ENCODE measurements at regions not wholly inside any gene's neighbourhood (a gene's known extent, or its start where the extent isn't known, plus 50 kb on each side); places are given as distances from the start of the nearest gene placed in this dataset.
"Not testable (repeated sequence)": the region's sequence is repeated elsewhere in the genome, so short reads cannot be mapped to it uniquely, and the experiment has no call there.

DNA sequence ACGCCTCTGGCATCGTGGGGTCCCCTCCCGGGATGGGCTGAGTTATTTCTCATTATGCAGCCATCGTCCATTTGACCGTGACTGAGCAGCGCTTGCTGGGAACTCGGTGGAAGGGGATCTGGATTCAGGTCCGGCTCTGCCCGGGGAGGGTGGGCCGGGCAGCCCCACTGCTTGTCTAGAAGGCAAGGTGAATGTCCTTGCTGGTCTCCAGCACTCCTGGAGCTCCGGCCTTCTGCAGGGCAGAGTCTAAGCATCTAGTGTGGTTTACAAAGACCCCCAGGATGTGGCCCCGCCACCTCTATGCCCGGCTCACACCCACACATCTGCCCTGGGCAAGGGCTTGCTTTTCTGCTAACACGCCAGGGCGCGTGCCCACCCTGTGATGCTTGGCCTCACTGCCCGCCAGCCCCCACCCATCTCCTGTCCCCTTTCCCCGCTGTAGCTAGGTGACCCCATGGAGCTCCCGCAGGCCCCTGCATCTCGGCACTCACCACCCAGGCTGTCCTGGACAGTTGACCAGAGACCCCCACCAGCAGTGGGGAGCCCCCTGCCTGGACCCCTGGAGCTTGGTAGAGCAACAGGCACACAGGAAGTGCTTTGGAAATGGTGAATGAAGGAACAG lies 151.0 kb upstream of the CHST15 start:
- H3K36me3 Mint-ChIP-seq: no peaks in the 10 kb centered on the region
- Histone ChIP-seq H3K4me1 (ENCODE audit: insufficient read depth, low read length) (no peaks in the 10 kb centered on the region), H3K27me3 (ENCODE audit: insufficient read depth, low read length) (no peaks in the 10 kb centered on the region), H3K4me3 (ENCODE audit: low read length in 2 of 2) (no peak overlapping the region), H3K36me3 (ENCODE audit: insufficient read depth, low read length) (no peaks in the 10 kb centered on the region), H3K9me3 (ENCODE audit: control insufficient read depth in 1 of 2, low read length in 2 of 2) (no peaks in the 10 kb centered on the region), H3K27ac (ENCODE audit: low read depth, low read length) (no peak overlapping the region)
- H3K9me3 Mint-ChIP-seq: peaks cover 0 to 4% (median 0%) of the 10 kb centered on the region in 8 donors
- no peak overlapping the region for H3K4me3 Mint-ChIP-seq
- no peak for DNase-seq
- H3K4me1 Mint-ChIP-seq: no peaks in the 10 kb centered on the region
- POLR2A ChIA-PET (ENCODE audit: partially characterized antibody): no interaction called here
- intact Hi-C loops (cut with micrococcal nuclease): no loop called here
- H3K27ac Mint-ChIP-seq: peak overlapping the region in 1 of 7 donors; percentile 10
- peaks cover 0 to 5% of the 10 kb centered on the region in 2 donors for H3K27me3 Mint-ChIP-seq
- CTCF ChIA-PET (ENCODE audit: partially characterized antibody): no interaction called here

- Histone ChIP-seq H3K27ac (ENCODE audit: low read depth, low read length) (no peak overlapping the region), H3K4me3 (ENCODE audit: low read length in 2 of 2) (no peak overlapping the region), H3K27me3 (ENCODE audit: insufficient read depth, low read length) (no peaks in the 10 kb centered on the region), H3K4me1 (ENCODE audit: insufficient read depth, low read length) (no peaks in the 10 kb centered on the region), H3K36me3 (ENCODE audit: insufficient read depth, low read length) (no peaks in the 10 kb centered on the region), H3K9me3 (ENCODE audit: control insufficient read depth in 1 of 2, low read length in 2 of 2) (no peaks in the 10 kb centered on the region)
- H3K27me3 Mint-ChIP-seq: peaks cover 0 to 5% of the 10 kb centered on the region in 2 donors
- H3K9me3 Mint-ChIP-seq: peaks cover 0 to 4% (median 0%) of the 10 kb centered on the region in 8 donors
- no peak overlapping the region for H3K27ac Mint-ChIP-seq
- CTCF ChIA-PET (ENCODE audit: partially characterized antibody): no interaction called here
- no peaks in the 10 kb centered on the region for H3K36me3 Mint-ChIP-seq
- H3K4me1 Mint-ChIP-seq: no peaks in the 10 kb centered on the region
- no peak for DNase-seq
- POLR2A ChIA-PET (ENCODE audit: partially characterized antibody): no interaction called here
- intact Hi-C loops (cut with micrococcal nuclease): no loop called here
- H3K4me3 Mint-ChIP-seq: no peak overlapping the region
Observed at GRCh38 chr10:124243702-124244121, 150.3 kb upstream of the CHST15 start.

DNA sequence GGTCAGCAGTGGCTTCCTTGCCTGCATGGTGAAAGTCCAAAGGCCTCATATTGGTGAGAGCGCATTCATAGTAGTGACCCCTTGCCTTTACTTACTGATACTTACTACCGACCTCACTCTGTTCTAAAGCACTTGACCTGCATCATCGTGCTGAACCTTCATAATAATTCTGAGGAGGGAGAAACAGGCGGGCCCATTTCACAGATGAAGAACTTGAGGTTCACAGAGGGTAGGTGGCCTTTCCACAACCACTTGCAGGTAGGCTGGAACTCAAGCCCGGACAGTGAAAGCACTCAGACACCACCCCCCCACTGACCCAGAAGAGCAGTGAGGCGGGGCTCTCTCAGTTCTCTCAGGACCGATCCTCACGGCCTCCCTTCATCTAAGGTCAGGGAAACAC lies 149.4 kb upstream of the CHST15 start:
- ChIA-PET POLR2A (ENCODE audit: partially characterized antibody) (no interaction called here), CTCF (ENCODE audit: partially characterized antibody) (no interaction called here)
- Mint-ChIP-seq H3K4me1 (no peaks in the 10 kb centered on the region), H3K27ac (no peak overlapping the region), H3K36me3 (no peaks in the 10 kb centered on the region), H3K4me3 (no peak overlapping the region), H3K9me3 (peaks cover 0 to 4% (median 0%) of the 10 kb centered on the region in 8 donors), H3K27me3 (peaks cover under 1 to 5% of the 10 kb centered on the region in 2 donors)
- intact Hi-C loops (cut with micrococcal nuclease): no loop called here
- H3K4me1 ChIP-seq (ENCODE audit: insufficient read depth, low read length): no peaks in the 10 kb centered on the region
- no peaks in the 10 kb centered on the region for H3K9me3 ChIP-seq (ENCODE audit: control insufficient read depth in 1 of 2, low read length in 2 of 2)
- no peaks in the 10 kb centered on the region for H3K27me3 ChIP-seq (ENCODE audit: insufficient read depth, low read length)
- no peak overlapping the region for H3K4me3 ChIP-seq (ENCODE audit: low read length in 2 of 2)
- H3K27ac ChIP-seq (ENCODE audit: low read depth, low read length): no peak overlapping the region
- no peak for DNase-seq
- H3K36me3 ChIP-seq (ENCODE audit: insufficient read depth, low read length): no peaks in the 10 kb centered on the region

DNA sequence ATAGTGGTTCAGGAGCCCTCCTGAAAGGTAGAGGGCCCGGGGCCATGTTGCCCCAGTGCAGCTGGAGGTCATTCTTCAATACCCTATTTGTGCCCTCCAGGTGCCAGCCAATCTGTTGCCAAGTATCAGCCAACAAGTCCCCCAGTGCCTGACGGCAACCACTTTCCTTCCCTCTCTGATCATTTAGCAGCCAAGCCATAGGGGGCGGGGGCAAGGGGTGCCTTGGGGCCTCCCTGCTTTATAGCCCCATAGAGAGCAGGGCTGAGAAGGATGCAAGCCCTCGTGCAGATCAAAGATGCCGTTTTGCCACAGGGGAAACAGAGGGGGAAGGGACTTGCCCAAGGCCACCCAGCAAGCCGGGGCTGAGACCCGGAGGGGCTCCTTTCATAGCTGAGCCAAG lies 149.0 kb upstream of the CHST15 start:
- peaks cover 2 to 5% of the 10 kb centered on the region in 2 donors for H3K27me3 Mint-ChIP-seq
- no peaks in the 10 kb centered on the region for H3K27me3 ChIP-seq (ENCODE audit: insufficient read depth, low read length)
- H3K4me3 Mint-ChIP-seq: no peak overlapping the region
- POLR2A ChIA-PET (ENCODE audit: partially characterized antibody): no interaction called here
- H3K4me1 Mint-ChIP-seq: no peaks in the 10 kb centered on the region
- no peak overlapping the region for H3K4me3 ChIP-seq (ENCODE audit: low read length in 2 of 2)
- H3K4me1 ChIP-seq (ENCODE audit: insufficient read depth, low read length): no peaks in the 10 kb centered on the region
- H3K36me3 ChIP-seq (ENCODE audit: insufficient read depth, low read length): no peaks in the 10 kb centered on the region
- H3K9me3 Mint-ChIP-seq: peaks cover 0 to 4% (median 0%) of the 10 kb centered on the region in 8 donors
- intact Hi-C loops (cut with micrococcal nuclease): no loop called here
- H3K27ac ChIP-seq (ENCODE audit: low read depth, low read length): no peak overlapping the region
- no peaks in the 10 kb centered on the region for H3K36me3 Mint-ChIP-seq
- no peaks in the 10 kb centered on the region for H3K9me3 ChIP-seq (ENCODE audit: control insufficient read depth in 1 of 2, low read length in 2 of 2)
- no peak overlapping the region for H3K27ac Mint-ChIP-seq
- CTCF ChIA-PET (ENCODE audit: partially characterized antibody): no interaction called here
- DNase-seq: no peak

- H3K36me3 ChIP-seq (ENCODE audit: insufficient read depth, low read length); H3K4me3 Mint-ChIP-seq; H3K9me3 Mint-ChIP-seq; DNase-seq; H3K36me3 Mint-ChIP-seq; POLR2A ChIA-PET (ENCODE audit: partially characterized antibody); H3K27me3 Mint-ChIP-seq; H3K27ac Mint-ChIP-seq; H3K4me1 Mint-ChIP-seq; H3K27me3 ChIP-seq (ENCODE audit: insufficient read depth, low read length); H3K27ac ChIP-seq (ENCODE audit: low read depth, low read length); intact Hi-C loops (cut with micrococcal nuclease); H3K4me1 ChIP-seq (ENCODE audit: insufficient read depth, low read length); H3K9me3 ChIP-seq (ENCODE audit: control insufficient read depth in 1 of 2, low read length in 2 of 2); H3K4me3 ChIP-seq (ENCODE audit: low read length in 2 of 2); CTCF ChIA-PET (ENCODE audit: partially characterized antibody): not testable (repeated sequence)
Observed at GRCh38 chr10:124241510-124241909, 148.1 kb upstream of the CHST15 start.

GRCh38 chr10:124240839-124241291 lies 147.5 kb upstream of the CHST15 start:
- Mint-ChIP-seq H3K4me1 (no peaks in the 10 kb centered on the region), H3K27ac (no peak overlapping the region), H3K4me3 (no peak overlapping the region), H3K36me3 (no peaks in the 10 kb centered on the region), H3K9me3 (peaks cover 0 to 6% (median 0%) of the 10 kb centered on the region in 8 donors), H3K27me3 (peaks cover 2 to 4% of the 10 kb centered on the region in 2 donors)
- intact Hi-C loops (cut with micrococcal nuclease): no loop called here
- ChIA-PET POLR2A (ENCODE audit: partially characterized antibody) (no interaction called here), CTCF (ENCODE audit: partially characterized antibody) (no interaction called here)
- no peak for DNase-seq
- Histone ChIP-seq H3K36me3 (ENCODE audit: insufficient read depth, low read length) (no peaks in the 10 kb centered on the region), H3K27ac (ENCODE audit: low read depth, low read length) (no peak overlapping the region), H3K27me3 (ENCODE audit: insufficient read depth, low read length) (no peaks in the 10 kb centered on the region), H3K4me3 (ENCODE audit: low read length in 2 of 2) (no peak overlapping the region), H3K4me1 (ENCODE audit: insufficient read depth, low read length) (no peaks in the 10 kb centered on the region), H3K9me3 (ENCODE audit: control insufficient read depth in 1 of 2, low read length in 2 of 2) (no peaks in the 10 kb centered on the region)

GRCh38 chr10:124239696-124240095 lies 146.3 kb upstream of the CHST15 start:
- Histone ChIP-seq H3K27me3 (ENCODE audit: insufficient read depth, low read length) (no peaks in the 10 kb centered on the region), H3K4me1 (ENCODE audit: insufficient read depth, low read length) (no peaks in the 10 kb centered on the region), H3K4me3 (ENCODE audit: low read length in 2 of 2) (no peak overlapping the region), H3K9me3 (ENCODE audit: control insufficient read depth in 1 of 2, low read length in 2 of 2) (no peaks in the 10 kb centered on the region), H3K27ac (ENCODE audit: low read depth, low read length) (no peak overlapping the region), H3K36me3 (ENCODE audit: insufficient read depth, low read length) (no peaks in the 10 kb centered on the region)
- POLR2A ChIA-PET (ENCODE audit: partially characterized antibody): no interaction called here
- Mint-ChIP-seq H3K27ac (no peak overlapping the region), H3K9me3 (peaks cover 0 to 6% (median 0%) of the 10 kb centered on the region in 8 donors), H3K27me3 (peaks cover 2 to 4% of the 10 kb centered on the region in 2 donors), H3K36me3 (no peaks in the 10 kb centered on the region), H3K4me1 (no peaks in the 10 kb centered on the region), H3K4me3 (no peak overlapping the region)
- no peak for DNase-seq
- intact Hi-C loops (cut with micrococcal nuclease): no loop called here
- CTCF ChIA-PET (ENCODE audit: partially characterized antibody): no interaction called here

DNA sequence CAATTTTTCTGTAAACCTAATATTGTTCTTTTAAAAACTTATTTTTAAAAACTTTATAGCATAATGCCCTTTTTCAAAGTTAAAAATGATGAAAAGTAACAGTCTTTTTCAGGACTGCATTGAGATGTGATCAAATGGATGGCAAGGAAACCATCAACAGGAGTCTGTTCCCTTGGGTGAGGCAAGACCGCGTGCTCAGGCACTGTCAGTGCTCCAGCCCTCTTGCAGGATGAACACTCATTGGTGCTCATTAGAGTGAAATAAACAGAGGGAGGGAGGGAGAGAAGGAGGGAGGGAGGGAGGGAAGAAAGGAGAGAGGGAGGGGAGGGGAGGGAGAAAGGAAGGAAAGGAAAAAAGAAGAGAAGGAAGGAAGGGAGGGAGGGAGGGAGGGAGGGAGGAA lies 145.7 kb upstream of the CHST15 start:
- Mint-ChIP-seq H3K36me3 (no peaks in the 10 kb centered on the region), H3K27me3 (peaks cover 2 to 4% of the 10 kb centered on the region in 2 donors), H3K4me1 (no peaks in the 10 kb centered on the region), H3K9me3 (peaks cover 0 to 6% (median 0%) of the 10 kb centered on the region in 8 donors), H3K4me3 (no peak overlapping the region), H3K27ac (no peak overlapping the region)
- Histone ChIP-seq H3K9me3 (ENCODE audit: control insufficient read depth in 1 of 2, low read length in 2 of 2) (no peaks in the 10 kb centered on the region), H3K27me3 (ENCODE audit: insufficient read depth, low read length) (no peaks in the 10 kb centered on the region), H3K36me3 (ENCODE audit: insufficient read depth, low read length) (no peaks in the 10 kb centered on the region), H3K4me1 (ENCODE audit: insufficient read depth, low read length) (no peaks in the 10 kb centered on the region), H3K4me3 (ENCODE audit: low read length in 2 of 2) (no peak overlapping the region), H3K27ac (ENCODE audit: low read depth, low read length) (no peak overlapping the region)
- intact Hi-C loops (cut with micrococcal nuclease): no loop called here
- ChIA-PET POLR2A (ENCODE audit: partially characterized antibody) (no interaction called here), CTCF (ENCODE audit: partially characterized antibody) (no interaction called here)
- DNase-seq: no peak
